HG03097 (cell line): ENCODE measurements at regions not wholly inside any gene's neighbourhood (a gene's known extent, or its start where the extent isn't known, plus 50 kb on each side); places are given as distances from the start of the nearest gene placed in this dataset.

Experiments
- ATAC-seq: cut with Tn5 transposase; IDR thresholded peaks from one replicate; pipeline ENCODE4 v1.9.1; 2021; ENCODE audit not compliant: unreplicated experiment, low FRiP score

- ATAC-seq: no peak
Measured at GRCh38 chr13:86710013-86710412, 910.8 kb upstream of the SLITRK6 start.

- ATAC-seq: no peak
Measured at GRCh38 chr13:86710896-86711295, 911.7 kb upstream of the SLITRK6 start.

GRCh38 chr13:86714495-86714894 is 915.3 kb upstream of the SLITRK6 start:
- ATAC-seq: no peak

- ATAC-seq: no peak
Measured at GRCh38 chr13:86725105-86725504, 925.9 kb upstream of the SLITRK6 start.

GRCh38 chr13:86729206-86729605 is 930.0 kb upstream of the SLITRK6 start:
- no peak for ATAC-seq

- no peak for ATAC-seq
Measured at GRCh38 chr13:86731987-86732386, 932.8 kb upstream of the SLITRK6 start.

GRCh38 chr13:86737334-86737932 is 933.7 kb upstream of the SLITRK5 start:
- no peak for ATAC-seq

- ATAC-seq: no peak
Measured at GRCh38 chr13:86741762-86742285, 929.3 kb upstream of the SLITRK5 start.

- ATAC-seq: no peak
Measured at GRCh38 chr13:86757236-86757978, 913.8 kb upstream of the SLITRK5 start.

GRCh38 chr13:86758116-86758515 is 913.1 kb upstream of the SLITRK5 start:
- ATAC-seq: no peak

- ATAC-seq: no peak
Measured at GRCh38 chr13:86760620-86761019, 910.6 kb upstream of the SLITRK5 start.

GRCh38 chr13:86765462-86765861 is 905.7 kb upstream of the SLITRK5 start:
- no peak for ATAC-seq

GRCh38 chr13:86788616-86789015 is 882.6 kb upstream of the SLITRK5 start:
- ATAC-seq: no peak

GRCh38 chr13:86792153-86792651 is 879.0 kb upstream of the SLITRK5 start:
- ATAC-seq: no peak

GRCh38 chr13:86795858-86796257 is 875.3 kb upstream of the SLITRK5 start:
- no peak for ATAC-seq

- no peak for ATAC-seq
Measured at GRCh38 chr13:86810361-86810760, 860.8 kb upstream of the SLITRK5 start.

GRCh38 chr13:86813198-86813597 is 858.0 kb upstream of the SLITRK5 start:
- no peak for ATAC-seq

GRCh38 chr13:86825410-86825809 is 845.8 kb upstream of the SLITRK5 start:
- ATAC-seq: no peak

GRCh38 chr13:86826232-86826631 is 844.9 kb upstream of the SLITRK5 start:
- ATAC-seq: no peak

- no peak for ATAC-seq
Measured at GRCh38 chr13:86830046-86830445, 841.1 kb upstream of the SLITRK5 start.

GRCh38 chr13:86831084-86831483 is 840.1 kb upstream of the SLITRK5 start:
- ATAC-seq: no peak
